ENCODE measurements at regions not wholly inside any gene's neighbourhood (a gene's known extent, or its start where the extent isn't known, plus 50 kb on each side); places are given as distances from the start of the nearest gene placed in this dataset.
"Not testable (repeated sequence)": the region's sequence is repeated elsewhere in the genome, so short reads cannot be mapped to it uniquely, and the experiment has no call there.

- peak; percentile 51 for DNase-seq (ENCODE audit: low spot score)
Observed at GRCh38 chr9:18296702-18297055, 177.3 kb upstream of the ADAMTSL1 start.

GRCh38 chr9:18297056-18297841, 176.7 kb upstream of the ADAMTSL1 start:
- DNase-seq (ENCODE audit: low spot score): peak; percentile 53

GRCh38 chr9:18299449-18299848, 174.5 kb upstream of the ADAMTSL1 start:
- DNase-seq (ENCODE audit: low spot score): no peak

- DNase-seq (ENCODE audit: low spot score): not testable (repeated sequence)
Observed at GRCh38 chr9:18305167-18305806, 168.7 kb upstream of the ADAMTSL1 start.

GRCh38 chr9:18314316-18314715, 159.6 kb upstream of the ADAMTSL1 start:
- DNase-seq (ENCODE audit: low spot score): no peak

GRCh38 chr9:18317896-18318295, 156.1 kb upstream of the ADAMTSL1 start:
- DNase-seq (ENCODE audit: low spot score): no peak

GRCh38 chr9:18319918-18320445, 154.0 kb upstream of the ADAMTSL1 start:
- peak; percentile 20 for DNase-seq (ENCODE audit: low spot score)

GRCh38 chr9:18324928-18325745, 148.8 kb upstream of the ADAMTSL1 start:
- DNase-seq (ENCODE audit: low spot score): no peak

GRCh38 chr9:18325746-18326011, 148.3 kb upstream of the ADAMTSL1 start:
- DNase-seq (ENCODE audit: low spot score): not testable (repeated sequence)

- no peak for DNase-seq (ENCODE audit: low spot score)
Observed at GRCh38 chr9:18327121-18327520, 146.8 kb upstream of the ADAMTSL1 start.

- no peak for DNase-seq (ENCODE audit: low spot score)
Observed at GRCh38 chr9:18330401-18331309, 143.3 kb upstream of the ADAMTSL1 start.

- DNase-seq (ENCODE audit: low spot score): no peak
Observed at GRCh38 chr9:18331310-18331684, 142.7 kb upstream of the ADAMTSL1 start.

- DNase-seq (ENCODE audit: low spot score): no peak
Observed at GRCh38 chr9:18331808-18332209, 142.1 kb upstream of the ADAMTSL1 start.

GRCh38 chr9:18333157-18333556, 140.8 kb upstream of the ADAMTSL1 start:
- DNase-seq (ENCODE audit: low spot score): no peak

- DNase-seq (ENCODE audit: low spot score): no peak
Observed at GRCh38 chr9:18335825-18336224, 138.1 kb upstream of the ADAMTSL1 start.

GRCh38 chr9:18338042-18338441, 135.9 kb upstream of the ADAMTSL1 start:
- DNase-seq (ENCODE audit: low spot score): no peak

- DNase-seq (ENCODE audit: low spot score): peak; percentile 54
Observed at GRCh38 chr9:18343784-18344183, 130.2 kb upstream of the ADAMTSL1 start.

- DNase-seq (ENCODE audit: low spot score): no peak
Observed at GRCh38 chr9:18346745-18347144, 127.2 kb upstream of the ADAMTSL1 start.

GRCh38 chr9:18347386-18348082, 126.4 kb upstream of the ADAMTSL1 start:
- no peak for DNase-seq (ENCODE audit: low spot score)

- DNase-seq (ENCODE audit: low spot score): no peak
Observed at GRCh38 chr9:18348083-18348475, 125.9 kb upstream of the ADAMTSL1 start.

GRCh38 chr9:18349530-18349929, 124.4 kb upstream of the ADAMTSL1 start:
- DNase-seq (ENCODE audit: low spot score): no peak

All from GM03348 (cell line).